HG03159 (cell line): ENCODE measurements at regions not wholly inside any gene's neighbourhood (a gene's known extent, or its start where the extent isn't known, plus 50 kb on each side); places are given as distances from the start of the nearest gene placed in this dataset.
"Not testable (repeated sequence)": the region's sequence is repeated elsewhere in the genome, so short reads cannot be mapped to it uniquely, and the experiment has no call there.

Source experiments
- ATAC-seq: cut with Tn5 transposase; IDR thresholded peaks from one replicate; pipeline ENCODE4 v1.9.1; 2021; ENCODE audit warnings: mild to moderate bottlenecking, moderate library complexity; ENCODE audit not compliant: unreplicated experiment

- no peak for ATAC-seq
Measured at GRCh38 chr11:41519696-41520095, 60.2 kb upstream of the LRRC4C start.

- ATAC-seq = no peak
Measured at GRCh38 chr11:41522391-41522790, 62.9 kb upstream of the LRRC4C start.

DNA sequence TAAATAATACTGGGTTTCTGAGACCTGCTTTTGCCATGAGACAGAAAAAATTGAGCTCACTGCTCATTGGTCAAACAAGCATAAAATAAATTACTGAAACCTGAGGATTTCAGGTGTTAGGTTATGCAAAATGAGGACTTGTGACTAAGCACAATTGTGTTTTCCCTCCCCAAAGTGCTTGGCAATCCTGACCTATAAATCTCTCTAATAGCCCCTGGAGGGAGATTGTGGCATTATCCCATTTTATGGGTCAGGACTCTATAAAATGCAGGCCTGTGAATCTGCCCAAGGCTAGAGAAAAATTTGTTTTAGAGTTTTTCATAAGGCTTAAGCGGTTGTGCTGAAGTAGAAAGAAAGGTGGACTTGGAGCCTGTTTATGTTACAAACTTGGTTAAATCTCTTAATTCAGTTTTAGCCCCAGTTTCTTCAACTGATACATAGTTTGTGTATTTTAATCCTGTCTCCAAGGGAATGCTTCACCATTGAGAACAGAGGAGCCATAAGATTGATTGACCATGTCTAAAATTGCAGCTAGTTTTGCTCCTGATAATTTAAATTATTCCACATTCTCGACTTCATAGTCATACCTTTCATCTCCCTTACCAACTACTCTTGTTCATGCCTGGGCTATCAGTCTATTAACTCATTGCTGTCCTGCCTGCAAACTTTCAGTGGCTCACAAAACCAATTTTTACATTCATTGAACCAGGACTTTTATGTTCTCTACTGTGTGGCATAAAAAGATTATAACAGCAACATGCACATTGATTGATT lies 63.6 kb upstream of the LRRC4C start:
- ATAC-seq = no peak

- no peak for ATAC-seq
Measured at GRCh38 chr11:41527530-41527929, 68.1 kb upstream of the LRRC4C start.

DNA sequence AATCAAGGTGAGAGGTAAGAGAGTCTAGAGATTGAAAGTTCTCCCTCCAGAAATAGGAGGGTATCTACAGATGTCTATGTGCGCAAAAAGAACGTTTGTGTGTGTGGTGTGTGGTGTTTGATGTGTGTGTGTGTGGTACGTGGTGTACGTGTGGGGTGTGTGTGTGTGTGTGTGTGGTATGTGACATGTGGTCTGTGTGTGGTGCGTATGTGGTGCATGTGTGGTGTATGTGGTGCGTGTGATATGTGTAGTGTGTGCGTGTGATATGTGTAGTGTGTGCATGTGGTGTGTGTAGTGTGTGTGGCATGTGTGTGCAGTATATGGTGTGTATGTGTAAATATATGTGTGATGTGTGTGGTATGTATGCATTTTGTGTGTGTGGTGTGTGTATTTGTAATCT lies 73.0 kb upstream of the LRRC4C start:
- ATAC-seq = no peak

DNA sequence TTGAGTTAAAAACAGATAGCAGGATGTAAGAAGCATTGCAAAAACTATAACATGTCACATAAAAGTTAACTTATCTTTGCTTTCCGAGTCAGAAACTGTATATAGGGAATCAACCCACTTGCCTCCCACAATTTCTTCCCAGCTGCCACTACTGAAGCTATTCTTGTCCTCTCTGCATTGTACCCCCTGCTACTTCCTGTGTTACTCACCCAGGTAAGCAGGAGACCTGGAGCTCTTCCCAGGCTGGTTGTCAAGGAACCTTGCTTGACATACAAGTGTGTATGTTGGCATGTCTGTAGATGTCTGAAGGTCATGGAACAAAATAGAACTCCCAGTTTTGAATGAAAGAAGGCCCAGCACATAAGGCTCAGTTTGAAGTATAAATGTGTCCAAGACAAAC lies 74.3 kb upstream of the LRRC4C start:
- no peak for ATAC-seq

GRCh38 chr11:41534391-41534790 lies 74.9 kb upstream of the LRRC4C start:
- no peak for ATAC-seq

- no peak for ATAC-seq
Measured at GRCh38 chr11:41534861-41535260, 75.4 kb upstream of the LRRC4C start.

- no peak for ATAC-seq
Measured at GRCh38 chr11:41536021-41536568, 76.6 kb upstream of the LRRC4C start.

DNA sequence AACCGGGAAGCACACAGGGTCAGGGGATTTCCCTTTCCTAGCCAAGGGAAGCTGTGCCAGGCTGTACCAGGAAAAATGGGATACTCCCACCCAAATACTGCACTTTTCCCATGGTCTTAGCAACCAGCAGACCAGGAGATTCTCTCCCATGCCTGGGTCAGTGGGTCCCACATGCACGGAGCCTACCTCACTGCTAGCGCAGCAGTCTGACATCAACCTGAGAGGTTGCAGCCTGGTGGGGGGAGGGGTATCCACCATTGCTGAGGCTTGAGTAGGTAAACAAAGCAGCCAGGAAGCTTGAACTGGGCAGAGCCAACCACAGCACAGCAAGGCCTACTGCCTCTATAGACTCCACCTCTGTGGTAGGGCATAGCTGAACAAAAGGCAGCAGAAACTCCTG lies 85.5 kb upstream of the LRRC4C start:
- not testable (repeated sequence) for ATAC-seq

GRCh38 chr11:41578421-41579051 lies 119.1 kb upstream of the LRRC4C start:
- ATAC-seq = no peak

DNA sequence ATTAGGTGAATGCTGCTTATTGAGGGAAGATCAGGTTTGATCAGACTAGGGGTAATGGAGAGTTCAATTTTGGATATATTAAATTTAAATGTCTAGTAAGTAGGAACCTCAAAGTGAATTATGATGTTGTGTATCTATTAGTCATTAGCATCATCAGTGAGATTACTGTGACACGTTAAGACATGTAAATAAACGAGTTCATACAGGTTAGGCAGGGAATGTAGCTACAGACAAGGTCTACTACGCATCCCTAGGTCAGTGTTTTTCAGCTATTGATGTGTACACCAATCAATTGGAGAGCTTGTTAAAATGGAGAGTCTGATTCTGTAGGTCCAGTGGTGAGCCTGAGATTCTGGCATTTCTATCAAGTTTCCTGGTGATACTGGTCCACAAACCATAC lies 120.1 kb upstream of the LRRC4C start:
- ATAC-seq = no peak

DNA sequence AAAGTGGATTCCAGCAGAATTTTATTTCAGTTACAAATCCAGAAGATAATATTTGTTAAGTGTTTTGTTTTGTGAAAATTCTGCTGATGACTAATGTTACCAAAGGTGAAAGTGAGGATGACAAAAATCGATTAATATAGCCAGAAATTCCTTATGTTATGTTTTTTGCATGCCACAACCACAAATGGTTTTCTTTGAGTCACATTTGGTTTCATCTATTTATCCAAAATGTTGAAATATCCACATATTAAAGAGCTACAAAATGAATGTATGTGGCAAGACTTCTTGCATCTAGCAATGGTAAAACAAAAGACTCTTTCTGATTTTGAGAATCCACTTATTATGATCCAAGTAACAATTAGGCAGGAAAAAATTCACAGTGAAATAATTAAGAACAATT lies 150.1 kb upstream of the LRRC4C start:
- ATAC-seq = no peak

DNA sequence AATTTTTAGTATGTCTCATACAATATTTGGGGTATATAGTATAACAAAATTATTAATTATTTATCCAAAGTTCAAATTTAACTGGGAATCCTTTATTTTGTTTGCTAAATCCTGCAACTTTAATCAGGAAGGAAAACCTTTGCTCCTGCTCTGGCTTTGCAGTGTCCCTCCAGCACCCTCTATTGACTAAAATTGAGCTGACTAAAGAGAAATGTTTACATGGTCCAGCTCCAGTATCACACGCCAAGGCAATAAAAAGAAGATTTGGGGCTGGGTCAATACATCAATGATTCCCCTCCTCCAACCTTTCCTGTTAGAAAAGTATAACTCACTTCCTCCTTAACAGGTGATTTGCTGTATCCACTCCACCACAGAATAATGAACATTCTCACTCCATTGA lies 153.0 kb upstream of the LRRC4C start:
- no peak for ATAC-seq

DNA sequence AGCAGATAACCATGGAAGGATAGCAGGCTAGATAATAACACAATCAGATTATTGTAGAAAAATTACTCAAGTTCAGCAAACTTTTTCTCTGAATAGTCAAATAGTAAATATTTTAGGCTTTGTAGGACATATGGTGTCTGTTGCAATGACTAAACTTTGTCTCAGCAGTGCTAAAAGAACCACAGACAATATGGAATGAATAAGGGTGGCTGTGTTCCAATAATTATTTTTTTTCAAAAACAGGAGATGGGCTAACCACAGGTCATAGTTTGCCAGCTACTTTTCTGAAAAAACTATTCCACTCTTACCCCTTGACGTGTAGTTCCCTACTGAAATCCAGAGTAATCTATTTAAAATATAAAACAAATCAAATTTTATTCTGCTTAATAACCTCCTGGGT lies 153.9 kb upstream of the LRRC4C start:
- no peak for ATAC-seq

GRCh38 chr11:41622707-41623359 lies 163.4 kb upstream of the LRRC4C start:
- ATAC-seq = no peak

GRCh38 chr11:41659985-41660384 lies 200.5 kb upstream of the LRRC4C start:
- no peak for ATAC-seq

DNA sequence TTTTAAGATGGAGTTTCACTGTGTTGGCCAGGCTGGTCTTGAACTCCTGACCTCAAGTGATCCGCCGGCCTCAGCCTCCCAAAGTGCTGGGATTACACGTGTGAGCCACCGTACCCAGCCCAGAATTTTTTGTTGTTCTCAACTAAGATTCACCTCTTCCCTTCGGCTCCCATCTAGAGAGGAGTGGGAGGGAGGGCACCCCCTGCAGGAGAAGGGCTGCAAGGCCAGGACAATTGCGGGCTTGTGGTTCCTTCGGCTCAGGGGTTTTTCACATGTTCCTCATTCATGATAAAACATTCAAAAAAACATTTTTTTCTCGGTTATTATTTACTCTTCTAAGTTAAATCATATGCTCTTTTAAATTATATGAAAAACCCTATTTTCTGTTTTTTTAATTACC lies 201.1 kb upstream of the LRRC4C start:
- ATAC-seq = no peak

DNA sequence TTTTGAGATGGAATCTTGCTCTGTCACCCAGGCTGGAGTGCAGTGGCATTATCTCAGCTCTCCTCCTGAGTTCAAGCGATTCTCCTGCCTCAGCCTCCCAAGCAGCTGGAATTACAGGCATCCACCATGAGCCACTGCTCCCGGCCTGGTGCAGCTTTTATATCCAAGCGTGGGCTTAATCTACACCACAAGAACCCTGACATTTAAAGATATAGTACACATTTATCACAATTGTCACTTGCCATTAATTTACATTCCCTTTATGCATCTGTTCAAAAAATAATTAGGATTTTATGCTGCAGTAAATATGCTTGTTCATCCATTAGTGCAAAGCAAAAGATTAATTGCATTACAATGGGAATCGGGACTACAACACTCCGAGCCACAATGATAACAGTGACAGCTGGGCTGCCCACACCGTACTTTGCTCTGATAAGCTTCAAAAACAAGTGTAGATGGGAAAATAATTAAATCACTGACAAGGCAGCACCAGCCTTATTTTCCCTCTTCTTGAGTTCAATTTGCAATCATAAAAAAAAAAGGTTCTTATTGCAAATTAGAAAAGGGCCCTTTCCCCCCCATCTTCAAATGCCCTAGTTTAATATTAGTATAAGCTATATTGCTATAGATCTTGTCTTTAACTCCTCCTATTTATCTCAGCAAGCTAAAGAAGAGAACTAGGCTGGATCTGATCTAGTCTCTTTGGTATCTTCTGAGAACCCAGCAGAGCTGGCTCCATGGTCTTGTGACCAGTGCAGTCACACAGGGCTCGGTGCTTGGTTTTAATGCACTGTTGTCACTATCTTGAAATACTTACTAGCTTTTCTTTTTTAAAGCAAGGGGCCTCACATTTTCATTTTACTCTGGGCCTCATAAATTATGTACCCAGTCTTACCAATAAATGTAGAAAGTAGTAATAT lies 206.2 kb upstream of the LRRC4C start:
- ATAC-seq = no peak

GRCh38 chr11:41666951-41667653 lies 207.7 kb upstream of the LRRC4C start:
- ATAC-seq = no peak
